ENCODE measurements at regions not wholly inside any gene's neighbourhood (a gene's known extent, or its start where the extent isn't known, plus 50 kb on each side); places are given as distances from the start of the nearest gene placed in this dataset.
"Not testable (repeated sequence)": the region's sequence is repeated elsewhere in the genome, so short reads cannot be mapped to it uniquely, and the experiment has no call there.

GRCh38 chr15:21018176-21018575 is 152.1 kb upstream of the POTEB2 start:
- not testable (repeated sequence) for DNase-seq

GRCh38 chr15:21017326-21017725 is 151.2 kb upstream of the POTEB2 start:
- not testable (repeated sequence) for DNase-seq

- not testable (repeated sequence) for DNase-seq
Measured at GRCh38 chr15:21016589-21016988, 150.5 kb upstream of the POTEB2 start.

GRCh38 chr15:21015171-21015570 is 149.1 kb upstream of the POTEB2 start:
- DNase-seq: not testable (repeated sequence)

- DNase-seq: not testable (repeated sequence)
Measured at GRCh38 chr15:21013308-21013707, 147.2 kb upstream of the POTEB2 start.

- not testable (repeated sequence) for DNase-seq
Measured at GRCh38 chr15:21009651-21010050, 143.5 kb upstream of the POTEB2 start.

- not testable (repeated sequence) for DNase-seq
Measured at GRCh38 chr15:21003459-21003858, 137.3 kb upstream of the POTEB2 start.

- not testable (repeated sequence) for DNase-seq
Measured at GRCh38 chr15:21001950-21002349, 135.8 kb upstream of the POTEB2 start.

GRCh38 chr15:20991691-20992090 is 125.6 kb upstream of the POTEB2 start:
- DNase-seq: not testable (repeated sequence)

GRCh38 chr15:20991253-20991652 is 125.1 kb upstream of the POTEB2 start:
- not testable (repeated sequence) for DNase-seq

- DNase-seq: not testable (repeated sequence)
Measured at GRCh38 chr15:20986775-20987174, 120.7 kb upstream of the POTEB2 start.

- DNase-seq: not testable (repeated sequence)
Measured at GRCh38 chr15:20978057-20978456, 111.9 kb upstream of the POTEB2 start.

- not testable (repeated sequence) for DNase-seq
Measured at GRCh38 chr15:20972762-20973161, 106.6 kb upstream of the POTEB2 start.

- not testable (repeated sequence) for DNase-seq
Measured at GRCh38 chr15:20959299-20959698, 93.2 kb upstream of the POTEB2 start.

- DNase-seq: not testable (repeated sequence)
Measured at GRCh38 chr15:20929322-20929721, 63.2 kb upstream of the POTEB2 start.
